Smooth muscle cell (in vitro differentiated cells): ENCODE measurements at regions not wholly inside any gene's neighbourhood (a gene's known extent, or its start where the extent isn't known, plus 50 kb on each side); places are given as distances from the start of the nearest gene placed in this dataset.

Experiments
- DNase-seq: peaks from one replicate; lab custom pipeline; 2025; ENCODE audit not compliant: unreplicated experiment; lab: John Stamatoyannopoulos, UW
- H2AFZ ChIP-seq: fragments of 200-600 bp; sonication (generic); 2 replicates; pipeline ENCODE4 v1.6.0; 2016; ENCODE audit warnings: antibody characterized with exemption, low read depth, mild to moderate bottlenecking
- H3F3A ChIP-seq: fragments of 200-600 bp; sonication (generic); 2 replicates; pipeline ENCODE4 v1.6.0; 2017; ENCODE audit warnings: antibody characterized with exemption, low read depth
- H3K27ac ChIP-seq: fragments of 200-600 bp; sonication (generic); 2 replicates; pipeline ENCODE4 v1.5.1; 2016; ENCODE audit warnings: low read depth, mild to moderate bottlenecking
- H3K27me3 ChIP-seq: fragments of 200-600 bp; sonication (generic); 2 replicates; pipeline ENCODE4 v1.6.1; 2016; ENCODE audit warnings: low read depth, mild to moderate bottlenecking
- H3K36me3 ChIP-seq: fragments of 200-600 bp; sonication (generic); 2 replicates; pipeline ENCODE4 v1.5.1; 2016; ENCODE audit warnings: low read depth
- H3K4me1 ChIP-seq: fragments of 200-600 bp; sonication (generic); 2 replicates; pipeline ENCODE4 v1.5.1; 2016; ENCODE audit warnings: low read depth
- H3K4me2 ChIP-seq: fragments of 200-600 bp; sonication (generic); 2 replicates; pipeline ENCODE4 v1.6.0; 2016; ENCODE audit warnings: mild to moderate bottlenecking
- H3K4me3 ChIP-seq: fragments of 200-600 bp; sonication (generic); 2 replicates; pipeline ENCODE4 v1.5.1; 2016; ENCODE audit warnings: mild to moderate bottlenecking
- H3K79me2 ChIP-seq: fragments of 200-600 bp; sonication (generic); 2 replicates; pipeline ENCODE4 v1.6.0; 2016; ENCODE audit warnings: low read depth, mild to moderate bottlenecking
- H3K9ac ChIP-seq: fragments of 200-600 bp; sonication (generic); 2 replicates; pipeline ENCODE4 v1.6.0; 2016; ENCODE audit warnings: low read depth
- H3K9me3 ChIP-seq: fragments of 200-600 bp; sonication (generic); replicated peaks from 2 replicates; pipeline ENCODE4 v1.5.1; 2016; ENCODE audit warnings: low read depth
- H4K20me1 ChIP-seq: fragments of 200-600 bp; sonication (generic); 2 replicates; pipeline ENCODE4 v1.6.0; 2016; ENCODE audit warnings: low read depth
- WGBS: methylation state at CpG from one replicate; pipeline ENCODE4 v1.1.7; 2016; ENCODE audit warnings: low lambda C conversion rate; 5-methylcytosine and 5-hydroxymethylcytosine counted together
- TF ChIP-seq, protein P1 (sequence below): fragments of 200-600 bp; sonication (generic); IDR thresholded peaks from 2 replicates; pipeline ENCODE4 v1.5.1; 2017; ENCODE audit warnings: borderline replicate concordance, mild to moderate bottlenecking, antibody characterized with exemption; ENCODE audit not compliant: insufficient read depth, poor library complexity, severe bottlenecking

DNA sequence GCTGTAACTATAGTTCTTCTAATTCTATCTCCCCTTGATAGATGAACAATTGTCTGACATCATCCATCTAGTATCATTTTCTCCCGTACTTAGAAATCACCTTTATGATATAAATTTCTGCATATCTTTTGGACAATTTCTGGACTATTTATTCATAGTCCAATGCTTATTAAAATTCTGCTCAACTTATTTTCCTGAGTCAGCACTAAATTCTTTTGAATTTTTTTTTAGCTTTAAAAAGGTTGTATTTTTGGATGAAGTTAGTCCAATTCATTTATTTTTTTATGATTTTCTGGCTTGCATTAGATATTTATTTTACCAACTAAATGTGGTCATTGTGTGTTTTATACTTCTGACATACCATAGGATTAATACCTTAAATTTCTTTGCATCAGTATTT lies 538.5 kb upstream of the DCC start:
- Histone ChIP-seq H3K79me2 (no peaks in the 10 kb centered on the region), H3K27ac (no peak overlapping the region), H3K9me3 (no peaks in the 10 kb centered on the region), H3K9ac (no peak overlapping the region), H3F3A (no peaks in the 10 kb centered on the region), H3K4me3 (no peak overlapping the region), H3K4me2 (no peak overlapping the region), H3K4me1 (no peaks in the 10 kb centered on the region), H2AFZ (no peak overlapping the region), H3K27me3 (no peaks in the 10 kb centered on the region), H3K36me3 (no peaks in the 10 kb centered on the region), H4K20me1 (no peaks in the 10 kb centered on the region)
- no peak for DNase-seq
- TF ChIP-seq, protein P1, sequence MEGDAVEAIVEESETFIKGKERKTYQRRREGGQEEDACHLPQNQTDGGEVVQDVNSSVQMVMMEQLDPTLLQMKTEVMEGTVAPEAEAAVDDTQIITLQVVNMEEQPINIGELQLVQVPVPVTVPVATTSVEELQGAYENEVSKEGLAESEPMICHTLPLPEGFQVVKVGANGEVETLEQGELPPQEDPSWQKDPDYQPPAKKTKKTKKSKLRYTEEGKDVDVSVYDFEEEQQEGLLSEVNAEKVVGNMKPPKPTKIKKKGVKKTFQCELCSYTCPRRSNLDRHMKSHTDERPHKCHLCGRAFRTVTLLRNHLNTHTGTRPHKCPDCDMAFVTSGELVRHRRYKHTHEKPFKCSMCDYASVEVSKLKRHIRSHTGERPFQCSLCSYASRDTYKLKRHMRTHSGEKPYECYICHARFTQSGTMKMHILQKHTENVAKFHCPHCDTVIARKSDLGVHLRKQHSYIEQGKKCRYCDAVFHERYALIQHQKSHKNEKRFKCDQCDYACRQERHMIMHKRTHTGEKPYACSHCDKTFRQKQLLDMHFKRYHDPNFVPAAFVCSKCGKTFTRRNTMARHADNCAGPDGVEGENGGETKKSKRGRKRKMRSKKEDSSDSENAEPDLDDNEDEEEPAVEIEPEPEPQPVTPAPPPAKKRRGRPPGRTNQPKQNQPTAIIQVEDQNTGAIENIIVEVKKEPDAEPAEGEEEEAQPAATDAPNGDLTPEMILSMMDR, result no peak
- 94% methylated on average over 1 of the region's 1 CpG for WGBS

DNA sequence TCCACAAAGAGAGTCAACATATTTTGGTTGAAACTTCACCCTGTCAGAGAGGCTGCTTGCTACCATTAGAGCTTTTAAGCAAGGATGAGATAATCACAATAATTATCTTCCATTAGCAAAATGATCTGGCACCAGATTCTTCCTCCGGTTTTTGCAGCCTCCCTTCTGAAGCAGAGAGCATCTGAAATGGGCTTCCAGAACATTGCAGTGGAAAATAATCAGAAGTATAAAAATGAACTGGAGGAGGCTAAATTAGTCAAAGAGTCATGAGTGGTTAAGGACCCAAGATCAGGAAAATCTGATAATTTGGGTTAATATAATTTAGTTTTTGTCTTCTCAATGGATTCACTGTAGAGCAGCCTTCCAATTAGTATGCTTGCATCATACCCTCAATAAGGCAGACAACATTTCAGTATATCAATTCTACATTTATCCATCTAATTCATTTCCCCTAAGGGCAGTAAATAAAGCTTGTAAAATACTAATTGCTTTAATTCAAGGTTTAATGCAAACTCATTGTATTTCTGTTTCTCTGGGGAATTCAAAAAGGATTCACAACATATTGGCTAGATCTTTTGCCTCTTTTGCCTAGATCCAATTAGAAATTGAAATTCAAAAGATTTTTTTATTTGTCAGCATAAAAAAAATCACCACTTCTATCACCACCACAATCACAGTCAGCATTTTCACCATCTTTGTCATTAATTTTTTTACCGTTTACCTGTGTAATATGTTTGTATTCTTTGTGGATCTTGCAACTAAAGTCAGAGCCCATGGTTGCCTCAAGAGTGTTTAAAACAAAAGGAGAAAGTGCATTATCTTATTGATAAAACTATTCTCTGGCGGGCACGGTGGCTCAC lies 537.2 kb upstream of the DCC start:
- Histone ChIP-seq H3K27ac (no peak overlapping the region), H3K9me3 (no peaks in the 10 kb centered on the region), H3K4me2 (no peak overlapping the region), H3K27me3 (no peaks in the 10 kb centered on the region), H4K20me1 (no peaks in the 10 kb centered on the region), H3K36me3 (no peaks in the 10 kb centered on the region), H3K9ac (no peak overlapping the region), H3K79me2 (no peaks in the 10 kb centered on the region), H3K4me3 (no peak overlapping the region), H2AFZ (no peak overlapping the region), H3K4me1 (no peaks in the 10 kb centered on the region), H3F3A (no peaks in the 10 kb centered on the region)
- no peak for DNase-seq
- TF ChIP-seq, protein P1, result no peak
- WGBS, result 84% methylated on average over 4 of the region's 4 CpGs

DNA sequence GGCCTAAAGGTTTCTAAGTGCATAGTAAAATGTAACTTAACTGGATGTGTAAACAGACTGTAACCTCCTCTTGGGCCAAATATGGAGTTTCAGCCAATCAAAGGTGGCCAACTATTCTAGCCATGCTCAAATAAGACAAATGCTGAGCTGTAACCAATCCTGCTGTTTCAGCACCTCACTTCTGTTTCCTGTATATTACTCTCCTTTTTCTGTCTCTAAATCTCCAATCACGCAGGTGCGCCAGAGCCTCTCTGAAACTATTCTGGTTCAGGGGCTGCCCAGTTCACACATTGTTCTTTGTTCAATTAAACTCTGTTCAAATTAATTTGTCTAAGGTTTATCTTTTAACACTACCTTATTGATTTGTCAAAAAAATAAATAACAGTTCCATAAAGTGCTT lies 532.7 kb upstream of the DCC start:
- H3K79me2 ChIP-seq, result no peaks in the 10 kb centered on the region
- H3K4me2 ChIP-seq, result no peak overlapping the region
- no peaks in the 10 kb centered on the region for H3K27me3 ChIP-seq
- H3K9ac ChIP-seq, result no peak overlapping the region
- no peak overlapping the region for H2AFZ ChIP-seq
- no peaks in the 10 kb centered on the region for H3K4me1 ChIP-seq
- H3K36me3 ChIP-seq, result no peaks in the 10 kb centered on the region
- H3K27ac ChIP-seq, result no peak overlapping the region
- H3K4me3 ChIP-seq, result no peak overlapping the region
- H4K20me1 ChIP-seq, result no peaks in the 10 kb centered on the region
- TF ChIP-seq, protein P1, result no peak
- no peaks in the 10 kb centered on the region for H3K9me3 ChIP-seq
- DNase-seq, result no peak
- H3F3A ChIP-seq, result no peaks in the 10 kb centered on the region
- WGBS, result 96% methylated on average over 2 of the region's 2 CpGs

DNA sequence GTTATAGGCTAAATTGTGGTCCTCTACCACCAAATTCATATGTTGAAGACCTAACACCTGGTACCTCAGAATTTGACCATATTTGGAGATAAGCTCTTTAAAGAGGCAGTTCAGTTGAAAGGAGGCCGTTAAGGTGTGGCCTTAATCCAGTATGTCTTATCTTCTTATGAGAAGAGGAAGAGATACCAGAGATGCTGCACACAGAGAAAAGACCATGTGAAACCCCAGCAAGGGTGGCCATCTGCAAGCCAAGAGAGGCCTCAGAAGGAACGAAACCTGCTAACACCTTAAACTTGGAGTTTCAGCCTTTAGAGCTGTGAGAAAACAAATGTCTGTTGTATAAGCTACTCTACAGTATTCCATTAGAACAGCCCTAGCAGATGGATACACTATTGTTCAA lies 528.1 kb upstream of the DCC start:
- no peak overlapping the region for H3K4me2 ChIP-seq
- no peak overlapping the region for H2AFZ ChIP-seq
- no peaks in the 10 kb centered on the region for H4K20me1 ChIP-seq
- no peaks in the 10 kb centered on the region for H3K9me3 ChIP-seq
- no peaks in the 10 kb centered on the region for H3F3A ChIP-seq
- no peak for DNase-seq
- WGBS, result 96% methylated on average over 2 of the region's 2 CpGs
- no peak overlapping the region for H3K4me3 ChIP-seq
- no peaks in the 10 kb centered on the region for H3K79me2 ChIP-seq
- H3K9ac ChIP-seq, result no peak overlapping the region
- H3K27ac ChIP-seq, result no peak overlapping the region
- no peaks in the 10 kb centered on the region for H3K4me1 ChIP-seq
- TF ChIP-seq, protein P1, result no peak
- no peaks in the 10 kb centered on the region for H3K36me3 ChIP-seq
- no peaks in the 10 kb centered on the region for H3K27me3 ChIP-seq
